Body of pancreas (tissue), 4 donors: ENCODE measurements at regions not wholly inside any gene's neighbourhood (a gene's known extent, or its start where the extent isn't known, plus 50 kb on each side); places are given as distances from the start of the nearest gene placed in this dataset.

Experiments used
- ATAC-seq: fragments of 150-250 bp; one replicate; pipeline ENCODE4 v1.9.1; 2016
- DNase-seq, 4 donors: peaks; one replicate each; pipeline ENCODE4 v3.0.0-alpha.2; 2019
- H3K27ac ChIP-seq, 4 donors: fragments of 200-600 bp; sonication (generic); 1 replicate in 3 of 4; 2 replicates in 1 of 4; pipeline versions ENCODE4 v1.5.1 to v1.6.1; 2016 to 2019; ENCODE audit warnings: mild to moderate bottlenecking in 1 of 4, mixed read lengths in 1 of 4, moderate library complexity in 1 of 4
- H3K27me3 ChIP-seq, 2 donors: fragments of 200-600 bp; sonication (generic); one replicate each; pipeline ENCODE4 v1.6.0; 2016; ENCODE audit warnings: mild to moderate bottlenecking in 1 of 2
- H3K36me3 ChIP-seq, 2 donors: fragments of 200-600 bp; sonication (generic); replicated peaks in 1 of 2; 2 replicates each; pipeline ENCODE4 v1.5.1; 2016; ENCODE audit warnings: low read depth in 2 of 2; ENCODE audit not compliant: insufficient read depth in 1 of 2
- H3K4me1 ChIP-seq: fragments of 200-600 bp; sonication (generic); one replicate; pipeline ENCODE4 v1.6.0; 2016
- H3K4me3 ChIP-seq, 2 donors: fragments of 200-600 bp; sonication (generic); 1 replicate in 1 of 2; 2 replicates in 1 of 2; pipeline ENCODE4 v1.5.1; 2016 to 2019
- H3K9me3 ChIP-seq, 3 donors: fragments of 200-600 bp; sonication (generic); 1 replicate in 2 of 3; 2 replicates in 1 of 3; pipeline ENCODE4 v1.5.1; 2016
- CTCF ChIP-seq, 7 experiments: fragments of 450-650 bp in 4 of 7; fragments of 200-600 bp in 3 of 7; sonication (generic) in 3 of 7; IDR thresholded peaks; one replicate each; pipeline ENCODE4 v1.5.1; 2016 to 2019; ENCODE audit warnings: antibody characterized with exemption in 7 of 7
- POLR2A ChIP-seq, 3 donors: fragments of 450-650 bp; IDR thresholded peaks; one replicate each; pipeline ENCODE4 v1.6.1; 2016; ENCODE audit warnings: antibody characterized with exemption in 3 of 3, mild to moderate bottlenecking in 2 of 3
- WGBS, 2 donors: methylation state at CpG; one replicate each; pipeline ENCODE4 v1.1.5; 2017; 5-methylcytosine and 5-hydroxymethylcytosine counted together
- intact Hi-C: fragments of 100-400 bp; cut with DNase I; formaldehyde crosslinking; loops from one replicate; pipeline ENCODE4 v1.15.1; 2023

- no peaks in the 10 kb centered on the region for H3K27me3 ChIP-seq
- 33 to 42% methylated on average over 1 of the region's 1 CpG for WGBS, 2 donors
- H3K4me3 ChIP-seq = no peak overlapping the region
- DNase-seq = peak in 3 of 4 donors; percentile 24 to 30 (median 27)
- peak; percentile 64 for ATAC-seq
- H3K27ac ChIP-seq = peak overlapping the region in 1 of 4 donors; percentile 9
- no peaks in the 10 kb centered on the region for H3K36me3 ChIP-seq
- no peaks in the 10 kb centered on the region for H3K9me3 ChIP-seq
- TF ChIP-seq CTCF (IDR thresholded peaks at IDR 0.05) = no peak
- no peak for TF ChIP-seq POLR2A (IDR thresholded peaks at IDR 0.05)
- no peaks in the 10 kb centered on the region for H3K4me1 ChIP-seq
- intact Hi-C loops = no loop called here
These were observed 471.0 kb upstream of the PIK3C3 start for GRCh38 chr18:41484069-41484468.

GRCh38 chr18:41482501-41482900 lies 472.5 kb upstream of the PIK3C3 start:
- Histone ChIP-seq H3K36me3 (no peaks in the 10 kb centered on the region), H3K4me3 (no peak overlapping the region), H3K9me3 (no peaks in the 10 kb centered on the region), H3K4me1 (no peaks in the 10 kb centered on the region), H3K27me3 (no peaks in the 10 kb centered on the region), H3K27ac (no peak overlapping the region)
- intact Hi-C loops = no loop called here
- no peak for ATAC-seq
- no peak for TF ChIP-seq POLR2A (IDR thresholded peaks at IDR 0.05)
- no peak for TF ChIP-seq CTCF (IDR thresholded peaks at IDR 0.05)
- 39 to 46% methylated on average over 4 of the region's 4 CpGs for WGBS, 2 donors
- no peak for DNase-seq

- no peaks in the 10 kb centered on the region for H3K36me3 ChIP-seq
- intact Hi-C loops = no loop called here
- H3K4me1 ChIP-seq = no peaks in the 10 kb centered on the region
- DNase-seq (no peak), ATAC-seq (no peak)
- no peaks in the 10 kb centered on the region for H3K9me3 ChIP-seq
- H3K27me3 ChIP-seq = no peaks in the 10 kb centered on the region
- H3K4me3 ChIP-seq = no peak overlapping the region
- H3K27ac ChIP-seq = no peak overlapping the region
- no peak for TF ChIP-seq CTCF (IDR thresholded peaks at IDR 0.05)
- no peak for TF ChIP-seq POLR2A (IDR thresholded peaks at IDR 0.05)
- WGBS, 2 donors = 45 to 59% methylated on average over 4 of the region's 4 CpGs
These were observed 488.4 kb upstream of the PIK3C3 start for GRCh38 chr18:41466436-41467160.

- 33 to 50% methylated on average over 2 of the region's 2 CpGs for WGBS, 2 donors
- no peaks in the 10 kb centered on the region for H3K9me3 ChIP-seq
- TF ChIP-seq CTCF (IDR thresholded peaks at IDR 0.05) (no peak), POLR2A (IDR thresholded peaks at IDR 0.05) (no peak)
- H3K27ac ChIP-seq = no peak overlapping the region
- DNase-seq (no peak), ATAC-seq (no peak)
- no peaks in the 10 kb centered on the region for H3K36me3 ChIP-seq
- intact Hi-C loops = no loop called here
- no peaks in the 10 kb centered on the region for H3K27me3 ChIP-seq
- no peak overlapping the region for H3K4me3 ChIP-seq
- no peaks in the 10 kb centered on the region for H3K4me1 ChIP-seq
These were observed 489.6 kb upstream of the PIK3C3 start for GRCh38 chr18:41465386-41465785.

GRCh38 chr18:41464278-41464677 lies 490.8 kb upstream of the PIK3C3 start:
- 19 to 31% methylated on average over 1 of the region's 1 CpG for WGBS, 2 donors
- TF ChIP-seq POLR2A (IDR thresholded peaks at IDR 0.05) (no peak), CTCF (IDR thresholded peaks at IDR 0.05) (no peak)
- DNase-seq = no peak
- no peaks in the 10 kb centered on the region for H3K36me3 ChIP-seq
- no peak for ATAC-seq
- no peaks in the 10 kb centered on the region for H3K4me1 ChIP-seq
- no peaks in the 10 kb centered on the region for H3K27me3 ChIP-seq
- H3K9me3 ChIP-seq = no peaks in the 10 kb centered on the region
- no peak overlapping the region for H3K4me3 ChIP-seq
- no peak overlapping the region for H3K27ac ChIP-seq
- intact Hi-C loops = no loop called here
